Activated CD8-positive, alpha-beta memory T cell treated with anti-CD3 and anti-CD28 coated beads for 36 hours (primary cell): ENCODE measurements at regions not wholly inside any gene's neighbourhood (a gene's known extent, or its start where the extent isn't known, plus 50 kb on each side); places are given as distances from the start of the nearest gene placed in this dataset.
"Not testable (repeated sequence)": the region's sequence is repeated elsewhere in the genome, so short reads cannot be mapped to it uniquely, and the experiment has no call there.

Source experiments
- CTCF ChIA-PET: fragments of 350-600 bp; sonication (Branson Sonifier 250); formaldehyde crosslinking; loops from one replicate; lab custom pipeline; 2021; ENCODE audit warnings: antibody characterized with exemption; lab: Charles Lee
- POLR2A ChIA-PET: fragments of 350-600 bp; sonication (Branson Sonifier 250); formaldehyde crosslinking; loops from one replicate; lab custom pipeline; 2021; ENCODE audit warnings: antibody characterized with exemption; lab: Charles Lee

GRCh38 chr13:70310396-70311119 is 202.3 kb upstream of the KLHL1 start:
- POLR2A ChIA-PET, result no interaction called here
- CTCF ChIA-PET, result no interaction called here

GRCh38 chr13:70297189-70297616 is 189.0 kb upstream of the KLHL1 start:
- POLR2A ChIA-PET, result no interaction called here
- CTCF ChIA-PET, result no interaction called here

- ChIA-PET CTCF (no interaction called here), POLR2A (no interaction called here)
These were observed 176.1 kb upstream of the KLHL1 start for GRCh38 chr13:70284371-70284770.

GRCh38 chr13:70275841-70276240 is 167.6 kb upstream of the KLHL1 start:
- ChIA-PET POLR2A (no interaction called here), CTCF (no interaction called here)

- ChIA-PET POLR2A (no interaction called here), CTCF (no interaction called here)
These were observed 147.2 kb upstream of the KLHL1 start for GRCh38 chr13:70255406-70255991.

- POLR2A ChIA-PET, result no interaction called here
- CTCF ChIA-PET, result no interaction called here
These were observed 145.6 kb upstream of the KLHL1 start for GRCh38 chr13:70253834-70254233.

GRCh38 chr13:70253411-70253810 is 145.2 kb upstream of the KLHL1 start:
- POLR2A ChIA-PET, result no interaction called here
- CTCF ChIA-PET, result no interaction called here

GRCh38 chr13:70249332-70250064 is 141.2 kb upstream of the KLHL1 start:
- POLR2A ChIA-PET, result no interaction called here

GRCh38 chr13:70237131-70237530 is 128.9 kb upstream of the KLHL1 start:
- ChIA-PET CTCF (no interaction called here), POLR2A (no interaction called here)

More at GRCh38 chr13:70249332-70250064, 141.2 kb upstream of the KLHL1 start:
- CTCF ChIA-PET, result no interaction called here

GRCh38 chr13:70235565-70235964 is 127.3 kb upstream of the KLHL1 start:
- CTCF ChIA-PET, result no interaction called here

GRCh38 chr13:70223911-70224310 is 115.7 kb upstream of the KLHL1 start:
- POLR2A ChIA-PET, result no interaction called here
- CTCF ChIA-PET, result no interaction called here

More at GRCh38 chr13:70235565-70235964, 127.3 kb upstream of the KLHL1 start:
- POLR2A ChIA-PET, result no interaction called here

GRCh38 chr13:70222926-70223325 is 114.7 kb upstream of the KLHL1 start:
- CTCF ChIA-PET, result no interaction called here
- POLR2A ChIA-PET, result no interaction called here

GRCh38 chr13:70218618-70219017 is 110.4 kb upstream of the KLHL1 start:
- POLR2A ChIA-PET, result no interaction called here
- CTCF ChIA-PET, result no interaction called here

GRCh38 chr13:70208968-70209367 is 100.7 kb upstream of the KLHL1 start:
- CTCF ChIA-PET, POLR2A ChIA-PET: not testable (repeated sequence)

- CTCF ChIA-PET, result no interaction called here
- POLR2A ChIA-PET, result no interaction called here
These were observed 98.4 kb upstream of the KLHL1 start for GRCh38 chr13:70206671-70207070.

- POLR2A ChIA-PET, result no interaction called here
- CTCF ChIA-PET, result no interaction called here
These were observed 95.5 kb upstream of the KLHL1 start for GRCh38 chr13:70203661-70204229.

GRCh38 chr13:70191034-70191433 is 82.8 kb upstream of the KLHL1 start:
- ChIA-PET POLR2A (no interaction called here), CTCF (no interaction called here)

- POLR2A ChIA-PET, result no interaction called here
- CTCF ChIA-PET, result no interaction called here
These were observed 81.7 kb upstream of the KLHL1 start for GRCh38 chr13:70189981-70190380.

GRCh38 chr13:70188567-70188966 is 80.3 kb upstream of the KLHL1 start:
- CTCF ChIA-PET, result no interaction called here
- POLR2A ChIA-PET, result no interaction called here

- POLR2A ChIA-PET, result no interaction called here
- CTCF ChIA-PET, result no interaction called here
These were observed 74.8 kb upstream of the KLHL1 start for GRCh38 chr13:70183041-70183440.
